HFFc6 (cell line): ENCODE measurements at regions not wholly inside any gene's neighbourhood (a gene's known extent, or its start where the extent isn't known, plus 50 kb on each side); places are given as distances from the start of the nearest gene placed in this dataset.

Source experiments
- DNase-seq: peaks from one replicate; pipeline ENCODE4 v3.0.0-alpha.2; 2018
- H3K27ac Mint-ChIP-seq: 2 replicates; pipeline ENCODE4 v1.8.0; 2020; ENCODE audit warnings: mild to moderate bottlenecking, mixed read lengths
- H3K27me3 Mint-ChIP-seq: 2 replicates; pipeline ENCODE4 v1.8.0; 2021; ENCODE audit warnings: mild to moderate bottlenecking, moderate library complexity, mixed read lengths; ENCODE audit not compliant: insufficient read depth
- H3K36me3 Mint-ChIP-seq: 2 replicates; pipeline ENCODE4 v1.8.0; 2021; ENCODE audit warnings: low read depth, mixed read lengths
- H3K4me1 Mint-ChIP-seq: 2 replicates; pipeline ENCODE4 v1.8.0; 2020; ENCODE audit warnings: low read depth, mixed read lengths
- H3K4me3 Mint-ChIP-seq: 2 replicates; pipeline ENCODE4 v1.8.0; 2020; ENCODE audit warnings: mild to moderate bottlenecking, moderate library complexity, mixed read lengths
- H3K9me3 Mint-ChIP-seq: 2 replicates; pipeline ENCODE4 v1.8.0; 2020; ENCODE audit warnings: mild to moderate bottlenecking, mixed read lengths
- TF ChIP-seq, protein P1 (sequence below): fragments of 200-600 bp; sonication (generic); IDR thresholded peaks from 2 replicates; pipeline ENCODE4 v1.5.0; 2021; ENCODE audit warnings: antibody characterized with exemption, mild to moderate bottlenecking

DNA sequence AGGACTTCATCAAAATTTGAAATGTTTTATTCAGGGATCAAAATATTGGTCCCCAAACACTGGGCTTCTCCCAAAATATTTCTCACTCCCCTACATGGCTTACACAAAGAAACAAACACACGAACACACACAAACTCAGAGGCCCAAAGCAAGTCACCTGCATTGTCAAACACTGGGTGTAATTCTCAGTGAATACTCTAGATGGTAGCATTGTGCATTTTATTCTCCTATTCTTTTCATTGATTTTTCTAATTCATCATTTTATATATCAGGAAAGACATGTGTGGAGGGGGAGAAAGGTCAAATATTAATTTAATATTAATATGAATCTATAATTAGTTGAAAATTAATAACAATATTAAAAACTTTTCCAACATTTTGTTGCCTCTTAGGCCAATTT, 72.3 kb upstream of the TNMD start:
- TF ChIP-seq, protein P1, sequence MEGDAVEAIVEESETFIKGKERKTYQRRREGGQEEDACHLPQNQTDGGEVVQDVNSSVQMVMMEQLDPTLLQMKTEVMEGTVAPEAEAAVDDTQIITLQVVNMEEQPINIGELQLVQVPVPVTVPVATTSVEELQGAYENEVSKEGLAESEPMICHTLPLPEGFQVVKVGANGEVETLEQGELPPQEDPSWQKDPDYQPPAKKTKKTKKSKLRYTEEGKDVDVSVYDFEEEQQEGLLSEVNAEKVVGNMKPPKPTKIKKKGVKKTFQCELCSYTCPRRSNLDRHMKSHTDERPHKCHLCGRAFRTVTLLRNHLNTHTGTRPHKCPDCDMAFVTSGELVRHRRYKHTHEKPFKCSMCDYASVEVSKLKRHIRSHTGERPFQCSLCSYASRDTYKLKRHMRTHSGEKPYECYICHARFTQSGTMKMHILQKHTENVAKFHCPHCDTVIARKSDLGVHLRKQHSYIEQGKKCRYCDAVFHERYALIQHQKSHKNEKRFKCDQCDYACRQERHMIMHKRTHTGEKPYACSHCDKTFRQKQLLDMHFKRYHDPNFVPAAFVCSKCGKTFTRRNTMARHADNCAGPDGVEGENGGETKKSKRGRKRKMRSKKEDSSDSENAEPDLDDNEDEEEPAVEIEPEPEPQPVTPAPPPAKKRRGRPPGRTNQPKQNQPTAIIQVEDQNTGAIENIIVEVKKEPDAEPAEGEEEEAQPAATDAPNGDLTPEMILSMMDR, result peak; percentile 74
- H3K27me3 Mint-ChIP-seq, result no peaks in the 10 kb centered on the region
- no peaks in the 10 kb centered on the region for H3K9me3 Mint-ChIP-seq
- DNase-seq, result no peak
- no peak overlapping the region for H3K4me3 Mint-ChIP-seq
- H3K4me1 Mint-ChIP-seq, result no peaks in the 10 kb centered on the region
- no peak overlapping the region for H3K27ac Mint-ChIP-seq
- H3K36me3 Mint-ChIP-seq, result no peaks in the 10 kb centered on the region

DNA sequence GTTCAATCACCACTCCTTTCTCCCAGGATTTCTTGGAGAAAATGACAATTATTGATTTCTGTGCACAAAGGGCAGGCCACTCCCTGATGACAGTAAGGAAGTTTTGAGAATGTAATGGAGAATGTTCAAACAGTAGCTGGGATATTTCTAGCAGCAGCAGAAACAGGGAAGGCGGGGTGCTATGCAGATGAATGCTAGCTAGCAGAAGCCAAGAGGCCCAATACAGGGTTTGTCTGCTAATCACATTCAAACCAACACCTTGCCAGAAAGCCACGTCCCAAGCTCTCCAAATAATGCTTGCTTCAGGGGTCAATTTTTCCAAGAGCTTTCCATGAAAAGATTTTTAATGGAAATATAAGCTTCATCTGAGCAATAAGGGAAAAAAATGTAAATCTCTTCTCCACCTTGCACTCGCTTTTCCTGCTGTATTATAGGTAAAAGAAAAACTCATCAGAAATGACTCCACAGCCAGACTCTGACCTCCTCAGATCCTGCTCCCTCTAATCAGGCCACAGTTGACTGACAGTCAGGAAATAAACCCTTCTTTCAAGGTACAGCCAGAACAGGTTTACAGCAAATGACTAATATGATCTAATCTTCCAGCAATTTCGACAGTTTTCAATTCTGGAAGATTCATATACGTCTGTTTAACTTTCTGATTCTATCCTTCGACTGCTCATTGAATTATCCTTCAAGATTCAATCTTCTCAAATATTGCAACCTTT, 84.7 kb upstream of the PCDH19 start:
- Mint-ChIP-seq H3K4me1 (no peaks in the 10 kb centered on the region), H3K27me3 (peaks cover 1% of the 10 kb centered on the region; the same call in 1 of the 2 replicates), H3K9me3 (no peaks in the 10 kb centered on the region), H3K4me3 (no peak overlapping the region), H3K36me3 (no peaks in the 10 kb centered on the region), H3K27ac (no peak overlapping the region)
- TF ChIP-seq, protein P1, result no peak
- no peak for DNase-seq

DNA sequence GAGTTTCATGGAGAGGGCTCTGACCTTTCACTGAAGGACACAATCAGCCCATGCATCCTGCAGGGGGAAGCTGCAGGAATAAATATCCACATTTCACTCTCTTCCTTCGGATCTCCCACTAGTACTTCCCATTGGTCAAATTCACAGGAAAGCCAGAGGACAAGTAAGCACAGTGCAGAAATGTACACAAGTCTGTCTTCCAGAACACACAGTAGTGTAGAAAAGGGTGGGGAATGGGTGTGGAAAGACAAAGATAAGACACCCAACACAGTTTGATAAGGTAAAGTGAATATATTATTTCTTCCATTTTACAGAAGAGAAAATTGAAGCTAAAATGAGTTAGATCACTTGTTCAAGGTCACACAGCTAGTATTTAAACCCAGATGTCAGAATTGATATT, 81.1 kb upstream of the PCDH19 start:
- H3K9me3 Mint-ChIP-seq, result no peaks in the 10 kb centered on the region
- DNase-seq, result no peak

DNA sequence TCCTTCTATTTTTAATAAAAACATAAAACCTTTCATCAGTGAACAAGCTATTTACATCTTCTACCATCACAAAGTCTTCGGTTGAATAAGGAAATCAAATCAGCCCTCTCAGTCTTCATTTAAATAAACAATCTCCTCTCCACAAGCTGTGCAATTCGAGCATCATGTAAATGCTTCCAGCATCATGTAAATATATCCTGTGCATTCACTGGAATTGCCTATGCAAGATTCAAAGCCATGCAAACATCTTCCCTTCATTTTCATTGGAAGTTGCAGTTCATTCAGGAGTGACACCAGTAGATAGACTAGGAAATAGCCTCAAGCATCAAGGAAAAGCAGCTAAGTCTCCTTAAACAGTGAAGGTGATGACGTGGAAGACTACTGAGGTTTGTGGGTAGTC, 77.7 kb upstream of the PCDH19 start:
- no peaks in the 10 kb centered on the region for H3K9me3 Mint-ChIP-seq
- no peak overlapping the region for H3K27ac Mint-ChIP-seq
- TF ChIP-seq, protein P1, result no peak
- DNase-seq, result no peak
- no peak overlapping the region for H3K4me3 Mint-ChIP-seq
- peaks cover 1% of the 10 kb centered on the region; the same call in 1 of the 2 replicates for H3K27me3 Mint-ChIP-seq
- no peaks in the 10 kb centered on the region for H3K36me3 Mint-ChIP-seq
- no peaks in the 10 kb centered on the region for H3K4me1 Mint-ChIP-seq

More for the DNA sequence above, 81.1 kb upstream of the PCDH19 start:
- Mint-ChIP-seq H3K4me1 (no peaks in the 10 kb centered on the region), H3K36me3 (no peaks in the 10 kb centered on the region), H3K27me3 (peaks cover 1% of the 10 kb centered on the region; the same call in 1 of the 2 replicates), H3K4me3 (no peak overlapping the region), H3K27ac (no peak overlapping the region)
- TF ChIP-seq, protein P1, result no peak

DNA sequence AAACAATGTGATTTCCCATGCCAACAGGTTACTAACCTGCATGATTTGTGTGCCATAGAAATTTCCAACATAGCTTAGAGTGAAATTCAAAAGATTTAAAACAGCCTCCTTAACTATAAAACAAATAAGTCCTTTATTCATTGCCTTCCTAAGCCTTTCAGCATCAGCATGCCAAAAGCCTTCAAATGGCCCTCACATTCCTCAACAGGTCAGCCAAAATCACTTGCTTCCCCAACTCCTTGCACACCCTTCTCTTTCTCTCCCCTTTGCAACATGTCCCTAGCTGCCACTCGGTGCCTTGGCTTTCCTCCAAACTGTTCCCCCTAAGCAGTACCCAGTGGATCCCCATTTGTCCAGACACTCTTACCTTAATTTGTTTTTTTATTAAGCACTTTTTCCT, 74.9 kb upstream of the PCDH19 start:
- no peaks in the 10 kb centered on the region for H3K36me3 Mint-ChIP-seq
- no peak for DNase-seq
- no peaks in the 10 kb centered on the region for H3K4me1 Mint-ChIP-seq
- TF ChIP-seq, protein P1, result no peak
- H3K27ac Mint-ChIP-seq, result no peak overlapping the region; the same call in 1 of the 2 replicates
- H3K9me3 Mint-ChIP-seq, result no peaks in the 10 kb centered on the region
- H3K4me3 Mint-ChIP-seq, result no peak overlapping the region
- H3K27me3 Mint-ChIP-seq, result no peaks in the 10 kb centered on the region
